HPDE6-E6E7 (cell line): ENCODE measurements at regions not wholly inside any gene's neighbourhood (a gene's known extent, or its start where the extent isn't known, plus 50 kb on each side); places are given as distances from the start of the nearest gene placed in this dataset.

ENCODE experiments used
- DNase-seq: peaks from one replicate; pipeline ENCODE4 v3.0.0; 2011; ENCODE audit warnings: missing footprints; ENCODE audit errors: extremely low spot score

GRCh38 chr3:193827871-193828270 is 234.9 kb downstream of the OPA1 start:
- no peak for DNase-seq

GRCh38 chr3:193828477-193828876 is 235.5 kb downstream of the OPA1 start:
- DNase-seq: peak; percentile 80

GRCh38 chr3:193829781-193830180 is 236.8 kb downstream of the OPA1 start:
- DNase-seq: peak; percentile 76

GRCh38 chr3:193830791-193831191 is 237.8 kb downstream of the OPA1 start:
- peak; percentile 95 for DNase-seq

- peak; percentile 95 for DNase-seq
These were observed 238.8 kb downstream of the OPA1 start for GRCh38 chr3:193831495-193832455.

- no peak for DNase-seq
These were observed 239.9 kb downstream of the OPA1 start for GRCh38 chr3:193832833-193833413.

GRCh38 chr3:193833592-193833991 is 240.6 kb downstream of the OPA1 start:
- DNase-seq: no peak

- DNase-seq: no peak
These were observed 242.4 kb downstream of the OPA1 start for GRCh38 chr3:193835414-193835813.

GRCh38 chr3:193836511-193836910 is 243.5 kb downstream of the OPA1 start:
- no peak for DNase-seq

GRCh38 chr3:193836918-193837317 is 243.9 kb downstream of the OPA1 start:
- no peak for DNase-seq

GRCh38 chr3:193837347-193837827 is 244.4 kb downstream of the OPA1 start:
- no peak for DNase-seq

- DNase-seq: no peak
These were observed 247.2 kb downstream of the OPA1 start for GRCh38 chr3:193840111-193840641.

GRCh38 chr3:193841581-193841980 is 248.6 kb downstream of the OPA1 start:
- DNase-seq: no peak

GRCh38 chr3:193842029-193842798 is 249.2 kb downstream of the OPA1 start:
- DNase-seq: no peak

- no peak for DNase-seq
These were observed 249.9 kb downstream of the OPA1 start for GRCh38 chr3:193842832-193843473.

GRCh38 chr3:193843474-193844301 is 250.7 kb downstream of the OPA1 start:
- no peak for DNase-seq

GRCh38 chr3:193844472-193844871 is 251.5 kb downstream of the OPA1 start:
- DNase-seq: no peak

GRCh38 chr3:193845144-193845543 is 252.1 kb downstream of the OPA1 start:
- no peak for DNase-seq

- DNase-seq: no peak
These were observed 253.6 kb downstream of the OPA1 start for GRCh38 chr3:193846569-193846968.

GRCh38 chr3:193847402-193847801 is 254.4 kb downstream of the OPA1 start:
- DNase-seq: no peak

- DNase-seq: no peak
These were observed 255.5 kb downstream of the OPA1 start for GRCh38 chr3:193848547-193848946.
